ENCODE measurements at regions not wholly inside any gene's neighbourhood (a gene's known extent, or its start where the extent isn't known, plus 50 kb on each side); places are given as distances from the start of the nearest gene placed in this dataset.
"Not testable (repeated sequence)": the region's sequence is repeated elsewhere in the genome, so short reads cannot be mapped to it uniquely, and the experiment has no call there.

GRCh38 chr7:49486974-49487829 lies 286.2 kb upstream of the VWC2 start:
- no peaks in the 10 kb centered on the region for H3K27me3 ChIP-seq (replicated peaks)
- in situ Hi-C loops (cut with HindIII; ENCODE audit: low pct_ligation_motif_present, low sequenced_read_pairs), result no loop called here
- no peak overlapping the region for H3K4me3 ChIP-seq (ENCODE audit: low read depth, low read length)
- TF ChIP-seq CTCF (IDR thresholded peaks at IDR 0.05; ENCODE audit: low read depth, low read length, missing control alignments), result no peak
- no peak overlapping the region for H3K27ac ChIP-seq
- no peak for DNase-seq
- no peaks in the 10 kb centered on the region for H3K36me3 ChIP-seq (replicated peaks)

GRCh38 chr7:49487830-49488140 lies 285.7 kb upstream of the VWC2 start:
- in situ Hi-C loops (cut with HindIII; ENCODE audit: low pct_ligation_motif_present, low sequenced_read_pairs), result no loop called here
- H3K27ac ChIP-seq, result no peak overlapping the region
- no peak overlapping the region for H3K4me3 ChIP-seq (ENCODE audit: low read depth, low read length)
- DNase-seq, result no peak
- H3K36me3 ChIP-seq (replicated peaks), result no peaks in the 10 kb centered on the region
- no peak for TF ChIP-seq CTCF (IDR thresholded peaks at IDR 0.05; ENCODE audit: low read depth, low read length, missing control alignments)
- H3K27me3 ChIP-seq (replicated peaks), result no peaks in the 10 kb centered on the region

- no peak for DNase-seq
- TF ChIP-seq CTCF (IDR thresholded peaks at IDR 0.05; ENCODE audit: low read depth, low read length, missing control alignments), result no peak
- no peak overlapping the region for H3K27ac ChIP-seq
- in situ Hi-C loops (cut with HindIII; ENCODE audit: low pct_ligation_motif_present, low sequenced_read_pairs), result no loop called here
- H3K4me3 ChIP-seq (ENCODE audit: low read depth, low read length), result no peak overlapping the region
- H3K36me3 ChIP-seq (replicated peaks), result no peaks in the 10 kb centered on the region
- no peaks in the 10 kb centered on the region for H3K27me3 ChIP-seq (replicated peaks)
Observed at GRCh38 chr7:49488573-49488972, 284.9 kb upstream of the VWC2 start.

GRCh38 chr7:49497471-49497870 lies 276.0 kb upstream of the VWC2 start:
- H3K36me3 ChIP-seq (replicated peaks), result no peaks in the 10 kb centered on the region
- DNase-seq, result no peak
- H3K27ac ChIP-seq, result no peak overlapping the region
- no peaks in the 10 kb centered on the region for H3K27me3 ChIP-seq (replicated peaks)
- in situ Hi-C loops (cut with HindIII; ENCODE audit: low pct_ligation_motif_present, low sequenced_read_pairs), result no loop called here
- H3K4me3 ChIP-seq (ENCODE audit: low read depth, low read length), result no peak overlapping the region
- no peak for TF ChIP-seq CTCF (IDR thresholded peaks at IDR 0.05; ENCODE audit: low read depth, low read length, missing control alignments)

GRCh38 chr7:49500741-49501140 lies 272.7 kb upstream of the VWC2 start:
- Histone ChIP-seq H3K36me3 (replicated peaks) (no peaks in the 10 kb centered on the region), H3K4me3 (ENCODE audit: low read depth, low read length) (no peak overlapping the region), H3K27ac (no peak overlapping the region), H3K27me3 (replicated peaks) (no peaks in the 10 kb centered on the region)
- no peak for DNase-seq
- TF ChIP-seq CTCF (IDR thresholded peaks at IDR 0.05; ENCODE audit: low read depth, low read length, missing control alignments), result no peak
- in situ Hi-C loops (cut with HindIII; ENCODE audit: low pct_ligation_motif_present, low sequenced_read_pairs), result no loop called here

- DNase-seq; H3K4me3 ChIP-seq (ENCODE audit: low read depth, low read length); in situ Hi-C loops (cut with HindIII; ENCODE audit: low pct_ligation_motif_present, low sequenced_read_pairs); H3K27ac ChIP-seq; H3K36me3 ChIP-seq (replicated peaks); H3K27me3 ChIP-seq (replicated peaks): not testable (repeated sequence)
Observed at GRCh38 chr7:49507206-49507605, 266.2 kb upstream of the VWC2 start.

Data from brain microvascular endothelial cell (primary cell).